ENCODE measurements at regions not wholly inside any gene's neighbourhood (a gene's known extent, or its start where the extent isn't known, plus 50 kb on each side); places are given as distances from the start of the nearest gene placed in this dataset.

GRCh38 chr12:19572920-19573558 is 133.7 kb downstream of the AEBP2 start:
- FAIRE-seq: peak; percentile 56
- no peak for DNase-seq (ENCODE audit: insufficient read length, low spot score)

GRCh38 chr12:19573866-19574265 is 134.6 kb downstream of the AEBP2 start:
- FAIRE-seq: no peak
- DNase-seq (ENCODE audit: insufficient read length, low spot score): no peak

DNA sequence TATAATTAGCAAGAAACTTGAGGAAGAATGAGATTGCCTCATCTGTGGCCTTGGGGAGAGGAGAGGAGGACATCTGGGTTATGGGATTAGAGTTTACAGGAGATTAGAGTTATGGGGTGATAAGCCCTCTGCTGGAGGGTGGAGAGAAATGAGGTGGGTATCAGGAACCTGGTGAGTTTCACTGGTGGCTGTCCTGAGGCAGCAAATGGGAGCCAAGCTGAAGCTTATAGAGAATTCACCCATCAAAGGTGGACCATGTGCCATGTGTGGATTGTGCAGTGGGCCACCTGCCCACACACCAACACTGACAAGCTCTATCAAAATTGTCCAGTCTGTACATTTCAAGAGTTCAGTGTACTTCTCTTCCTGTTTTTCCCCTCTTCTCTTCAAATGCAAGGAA is 135.3 kb downstream of the AEBP2 start:
- no peak for DNase-seq (ENCODE audit: insufficient read length, low spot score)
- FAIRE-seq: no peak

DNA sequence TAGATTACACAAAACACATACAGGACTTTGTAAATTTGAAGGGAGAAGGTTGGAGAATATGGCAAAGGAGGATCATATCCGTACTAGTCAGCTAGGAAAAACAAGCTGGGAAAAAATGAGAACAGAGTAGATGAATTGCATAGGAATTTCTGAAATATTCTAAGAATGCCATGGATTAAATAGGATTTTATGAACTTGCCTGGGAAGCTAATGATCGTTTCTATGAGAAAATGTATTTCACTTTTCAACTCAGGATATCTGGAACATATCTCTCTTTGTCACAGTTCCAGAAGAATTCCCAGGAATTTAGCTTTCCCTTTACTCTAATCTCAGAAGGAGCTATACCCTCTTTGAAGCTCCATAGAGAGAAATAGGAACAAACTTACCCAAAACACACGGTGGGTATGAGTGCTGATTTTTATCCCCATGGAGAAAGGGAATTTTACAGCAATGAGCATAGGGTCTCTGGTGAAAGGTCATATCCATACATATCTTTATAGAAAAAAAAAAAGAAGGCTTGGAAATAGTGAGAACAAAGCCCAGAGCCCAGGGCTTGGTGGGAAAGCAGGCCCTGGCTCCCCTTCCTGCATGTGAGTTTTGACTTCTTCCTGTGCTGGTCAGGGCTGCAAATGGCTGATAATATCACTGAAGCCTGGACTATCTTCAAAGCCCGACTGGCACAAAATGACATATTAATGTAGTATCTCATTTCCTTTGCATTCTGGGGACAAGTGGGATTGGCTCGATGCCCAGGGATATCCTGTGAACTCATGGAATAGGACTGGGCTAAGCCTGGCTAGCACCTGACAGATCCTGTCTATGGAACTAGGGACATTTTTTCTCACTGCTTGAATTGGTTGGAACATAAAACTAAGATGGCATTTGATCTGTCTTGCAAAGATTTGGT is 136.3 kb downstream of the AEBP2 start:
- FAIRE-seq: no peak

GRCh38 chr12:19576506-19577280 is 137.4 kb downstream of the AEBP2 start:
- no peak for DNase-seq (ENCODE audit: insufficient read length, low spot score)
- no peak for FAIRE-seq

More for the DNA sequence above, 136.3 kb downstream of the AEBP2 start:
- no peak for DNase-seq (ENCODE audit: insufficient read length, low spot score)

DNA sequence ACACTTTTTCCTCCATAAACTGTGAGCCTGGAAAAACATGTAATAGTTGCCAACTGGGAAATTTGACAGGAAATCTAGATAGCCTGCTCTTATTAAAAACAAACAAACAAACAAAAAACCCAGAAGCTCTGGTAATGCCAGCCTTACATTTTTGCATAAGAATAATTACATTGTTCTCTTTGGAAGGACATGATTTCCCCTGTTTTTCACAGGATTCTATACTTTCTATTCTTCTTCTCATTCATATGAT is 137.9 kb downstream of the AEBP2 start:
- no peak for DNase-seq (ENCODE audit: insufficient read length, low spot score)
- FAIRE-seq: no peak

DNA sequence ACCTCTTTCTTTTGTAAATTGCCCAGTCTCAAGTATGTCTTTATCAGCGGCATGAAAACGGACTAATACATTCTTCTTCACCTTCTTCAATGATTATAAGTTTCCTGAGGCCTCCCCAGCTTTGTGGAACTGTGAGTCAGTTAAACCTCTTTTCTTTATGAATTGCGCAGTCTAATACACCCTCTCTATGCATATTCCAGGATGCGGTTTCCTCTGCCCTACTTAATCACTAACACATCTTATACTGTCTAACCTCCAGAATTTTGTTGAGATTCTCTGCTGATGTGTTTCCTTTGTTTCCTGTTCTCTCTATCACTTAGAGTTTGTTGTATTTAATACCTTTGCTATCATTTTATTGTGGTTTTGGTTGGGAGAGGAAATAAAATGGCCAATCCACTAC is 145.4 kb downstream of the AEBP2 start:
- no peak for FAIRE-seq

DNA sequence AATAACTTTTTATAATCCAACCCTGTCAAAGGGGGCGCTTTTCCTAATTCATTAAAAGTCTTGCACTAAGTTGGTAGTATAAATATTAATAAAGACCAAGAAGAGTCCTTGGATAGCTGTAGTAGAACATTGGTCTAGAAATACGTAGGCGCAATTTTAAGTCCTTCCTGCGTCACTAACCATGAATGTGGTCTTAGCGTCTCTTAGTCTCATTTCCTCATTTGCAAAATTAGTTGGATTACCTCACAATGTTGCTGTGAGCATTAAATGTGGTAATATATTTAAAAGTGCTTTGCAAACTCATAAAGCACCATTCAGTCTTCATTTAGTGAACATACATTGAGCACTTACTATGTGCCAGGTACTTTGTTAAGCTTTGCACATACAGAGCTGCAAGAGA is 149.7 kb downstream of the AEBP2 start:
- FAIRE-seq (no peak), DNase-seq (ENCODE audit: insufficient read length, low spot score) (no peak)

More for the DNA sequence above, 145.4 kb downstream of the AEBP2 start:
- no peak for DNase-seq (ENCODE audit: insufficient read length, low spot score)

DNA sequence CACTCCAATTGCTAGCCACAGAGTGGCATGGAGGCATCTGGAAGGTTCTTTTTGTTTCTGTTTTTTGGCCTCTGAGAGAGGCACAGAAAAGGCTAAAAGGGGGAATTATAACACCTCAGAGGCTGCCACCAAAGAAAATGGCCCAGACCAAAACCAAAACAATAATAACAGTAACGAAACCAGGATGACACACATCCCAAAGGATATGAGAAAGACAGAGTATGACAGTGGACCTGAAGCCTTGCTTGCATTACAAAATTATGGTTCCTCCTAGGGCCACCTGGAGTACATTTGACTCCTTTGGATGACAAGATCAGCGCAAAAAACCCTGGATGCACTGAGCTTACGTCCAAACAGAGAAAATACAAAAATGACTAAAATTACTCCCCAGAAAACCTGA is 152.7 kb downstream of the AEBP2 start:
- FAIRE-seq (no peak), DNase-seq (ENCODE audit: insufficient read length, low spot score) (no peak)

DNA sequence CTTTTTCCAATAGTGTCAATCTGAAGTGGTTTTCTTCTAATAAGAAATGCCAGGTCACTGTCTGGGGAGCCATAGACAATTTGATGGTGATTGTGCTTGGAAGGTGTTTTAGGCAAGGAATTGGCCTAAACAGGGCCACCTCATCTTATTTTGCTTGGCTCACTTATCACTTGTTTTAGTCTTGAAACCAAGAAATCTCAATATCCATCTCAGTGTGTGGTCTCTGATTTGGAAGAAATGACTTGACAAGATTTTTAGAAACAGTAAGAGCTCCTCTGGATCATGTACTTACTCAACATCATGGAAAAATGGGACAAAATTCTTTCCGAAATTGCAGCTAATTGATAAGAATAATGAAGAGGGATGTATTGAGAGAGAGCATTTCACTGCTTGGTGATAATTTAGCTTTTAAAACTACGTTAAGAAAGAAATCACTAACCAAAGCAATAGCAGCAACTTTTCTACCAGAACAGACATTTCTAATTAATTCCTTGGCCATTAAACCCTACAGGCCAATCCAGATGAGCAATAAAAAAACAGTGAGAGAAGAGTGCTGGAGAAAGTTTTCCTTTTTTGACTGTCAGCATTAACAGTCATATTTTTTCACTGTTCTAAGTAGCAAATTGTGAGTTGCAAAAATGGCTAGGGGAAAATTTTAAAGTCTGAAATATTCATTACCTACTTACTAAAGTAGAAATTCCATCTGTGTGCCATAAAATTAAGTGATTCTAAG is 157.3 kb downstream of the AEBP2 start:
- DNase-seq (ENCODE audit: insufficient read length, low spot score) (no peak), FAIRE-seq (no peak)

- DNase-seq (ENCODE audit: insufficient read length, low spot score): no peak
- no peak for FAIRE-seq
Measured at GRCh38 chr12:19597167-19598026, 158.1 kb downstream of the AEBP2 start.

DNA sequence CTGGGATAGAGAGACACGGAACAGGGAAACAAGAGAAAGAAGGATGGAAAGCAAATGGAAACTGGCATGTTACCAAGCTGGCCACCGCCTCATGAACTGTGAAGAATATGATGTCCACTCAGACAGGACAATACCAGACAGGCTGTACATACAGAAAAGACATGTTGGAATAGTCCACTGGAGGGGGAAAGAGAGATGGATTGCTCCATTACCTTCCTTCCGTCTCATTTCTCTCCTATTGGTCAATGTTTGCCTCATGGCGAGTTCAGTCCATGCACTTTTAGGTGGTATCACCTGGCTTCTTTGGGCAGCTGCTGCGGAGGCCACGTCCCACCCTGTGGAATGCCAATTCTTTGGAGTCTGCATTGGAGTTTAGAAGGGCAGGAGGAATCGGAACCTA is 166.4 kb downstream of the AEBP2 start:
- FAIRE-seq: no peak

GRCh38 chr12:19608039-19608438 is 168.7 kb downstream of the AEBP2 start:
- no peak for FAIRE-seq
- no peak for DNase-seq (ENCODE audit: insufficient read length, low spot score)

More for the DNA sequence above, 166.4 kb downstream of the AEBP2 start:
- DNase-seq (ENCODE audit: insufficient read length, low spot score): no peak

GRCh38 chr12:19613051-19613535 is 173.8 kb downstream of the AEBP2 start:
- DNase-seq (ENCODE audit: insufficient read length, low spot score) (no peak), FAIRE-seq (no peak)

GRCh38 chr12:19614601-19615383 is 175.5 kb downstream of the AEBP2 start:
- FAIRE-seq (no peak), DNase-seq (ENCODE audit: insufficient read length, low spot score) (no peak)

GRCh38 chr12:19615384-19615725 is 176.1 kb downstream of the AEBP2 start:
- DNase-seq (ENCODE audit: insufficient read length, low spot score): no peak

DNA sequence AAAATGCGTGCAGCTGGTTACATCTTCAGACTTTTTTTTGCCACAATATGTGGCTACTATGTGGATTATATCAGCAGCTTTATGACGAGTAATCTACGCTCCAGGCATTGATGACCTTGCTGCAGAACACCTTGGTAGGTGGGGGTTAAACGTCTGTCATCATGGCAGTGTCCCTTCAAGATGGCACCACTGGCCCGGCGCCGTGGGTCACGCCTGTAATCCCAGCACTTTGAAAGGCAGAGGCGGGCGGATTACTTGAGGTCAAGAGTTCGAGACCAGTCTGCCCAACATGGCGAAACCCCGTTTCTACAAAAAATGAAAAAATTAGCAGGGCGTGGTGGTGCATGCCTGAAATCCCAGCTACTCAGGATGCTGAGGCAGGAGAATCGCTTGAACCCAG is 177.5 kb downstream of the AEBP2 start:
- no peak for FAIRE-seq
- DNase-seq (ENCODE audit: insufficient read length, low spot score): no peak

More at GRCh38 chr12:19615384-19615725, 176.1 kb downstream of the AEBP2 start:
- FAIRE-seq: no peak

DNA sequence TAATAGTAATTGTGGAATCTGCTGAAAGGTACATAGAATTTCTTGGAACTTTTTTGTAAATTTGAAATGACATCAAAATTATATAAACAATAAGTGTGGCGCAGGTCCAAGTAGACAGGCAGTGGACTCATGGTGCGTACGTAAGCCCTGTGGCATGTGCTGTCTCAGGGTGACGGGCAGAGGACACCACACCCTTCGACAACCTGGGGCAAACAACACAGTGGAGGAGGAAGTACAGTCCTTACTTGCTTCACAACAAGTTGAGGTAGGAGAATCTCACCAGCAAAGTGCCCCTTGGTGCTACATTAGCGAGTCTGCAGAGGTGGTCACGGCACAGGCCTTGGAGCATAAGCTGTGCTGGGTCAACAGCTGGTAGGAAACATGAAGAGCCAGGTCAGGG is 180.9 kb downstream of the AEBP2 start:
- no peak for FAIRE-seq
- DNase-seq (ENCODE audit: insufficient read length, low spot score): no peak

DNA sequence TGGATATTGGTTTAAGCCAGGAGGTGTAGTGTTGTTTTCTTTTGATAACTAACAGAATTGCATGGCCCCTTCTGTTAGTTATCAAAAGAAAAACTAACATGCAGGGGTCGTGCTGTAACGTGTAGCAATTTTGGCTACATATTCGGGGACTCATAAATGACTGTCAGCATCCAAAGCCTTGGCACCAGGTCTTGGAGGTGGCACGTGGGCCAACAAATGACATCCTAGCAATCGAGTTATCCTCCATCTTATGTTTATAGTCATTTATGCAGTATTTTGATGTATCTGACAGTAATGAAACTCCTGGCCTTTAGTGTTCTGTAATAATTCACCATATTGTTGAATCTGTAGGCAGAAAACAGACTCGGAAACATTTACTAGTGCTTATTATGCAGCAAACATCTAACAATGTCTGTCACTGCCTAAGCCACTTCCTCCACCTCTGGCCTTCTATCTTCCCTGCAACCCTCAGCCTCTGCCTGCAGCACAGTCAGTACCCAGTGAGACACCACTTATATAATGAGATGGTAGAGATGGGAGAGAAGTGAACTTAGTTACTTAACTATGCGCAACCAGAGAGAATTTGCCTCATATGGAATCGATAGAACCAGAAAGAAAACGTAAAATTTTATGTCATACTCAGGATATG is 184.6 kb downstream of the AEBP2 start:
- DNase-seq (ENCODE audit: insufficient read length, low spot score) (no peak), FAIRE-seq (no peak)
